Mesendoderm (in vitro differentiated cells): ENCODE measurements at regions not wholly inside any gene's neighbourhood (a gene's known extent, or its start where the extent isn't known, plus 50 kb on each side); places are given as distances from the start of the nearest gene placed in this dataset.

Source experiments
- DNase-seq: peaks from one replicate; pipeline ENCODE4 v3.0.0; 2013
- H2AK5ac ChIP-seq: 2 replicates; pipeline ENCODE4 v1.6.1; 2013; ENCODE audit warnings: low read length, inconsistent platforms
- H2BK120ac ChIP-seq: 2 replicates; pipeline ENCODE4 v1.6.1; 2013; ENCODE audit warnings: low read depth, mild to moderate bottlenecking, low read length, moderate library complexity, mixed read lengths
- H2BK15ac ChIP-seq: replicated peaks from 2 replicates; pipeline ENCODE4 v1.6.1; 2013; ENCODE audit warnings: low read depth, mild to moderate bottlenecking, moderate library complexity
- H2BK5ac ChIP-seq: 2 replicates; pipeline ENCODE4 v1.6.1; 2013; ENCODE audit warnings: low read length, inconsistent platforms
- H3K18ac ChIP-seq: 2 replicates; pipeline ENCODE4 v1.6.1; 2013; ENCODE audit warnings: mild to moderate bottlenecking, low read length, mixed read lengths
- H3K23ac ChIP-seq: one replicate; pipeline ENCODE4 v1.6.1; 2013; ENCODE audit warnings: low read length
- H3K27ac ChIP-seq: 2 replicates; pipeline ENCODE4 v1.5.1; 2013; ENCODE audit warnings: low read depth, mild to moderate bottlenecking, inconsistent platforms, low read length, moderate library complexity
- H3K27me3 ChIP-seq: 2 replicates; pipeline ENCODE4 v1.6.1; 2013; ENCODE audit warnings: low read length, control low read depth, mild to moderate bottlenecking, inconsistent platforms; ENCODE audit not compliant: insufficient read depth, poor library complexity
- H3K36me3 ChIP-seq: 2 replicates; pipeline ENCODE4 v1.6.1; 2013; ENCODE audit warnings: low read length, inconsistent platforms; ENCODE audit not compliant: control insufficient read depth, insufficient read depth
- H3K4ac ChIP-seq: one replicate; pipeline ENCODE4 v1.6.1; 2013; ENCODE audit warnings: low read depth, mild to moderate bottlenecking, low read length, moderate library complexity
- H3K4me1 ChIP-seq: 2 replicates; pipeline ENCODE4 v1.6.1; 2013; ENCODE audit warnings: low read depth, low read length, inconsistent platforms; ENCODE audit not compliant: control insufficient read depth
- H3K4me2 ChIP-seq: 2 replicates; pipeline ENCODE4 v1.6.1; 2013; ENCODE audit warnings: low read length
- H3K4me3 ChIP-seq: 2 replicates; pipeline ENCODE4 v1.5.1; 2013; ENCODE audit warnings: mild to moderate bottlenecking, low read length
- H3K56ac ChIP-seq: one replicate; pipeline ENCODE4 v1.6.1; 2013; ENCODE audit warnings: low read length
- H3K79me1 ChIP-seq: 2 replicates; pipeline ENCODE4 v1.6.1; 2013; ENCODE audit warnings: low read length, inconsistent platforms
- H3K79me2 ChIP-seq: 2 replicates; pipeline ENCODE4 v1.6.1; 2013; ENCODE audit warnings: mild to moderate bottlenecking, low read length; ENCODE audit not compliant: control insufficient read depth, insufficient read depth
- H3K9ac ChIP-seq: 2 replicates; pipeline ENCODE4 v1.6.1; 2013; ENCODE audit warnings: low read length, inconsistent platforms
- H4K5ac ChIP-seq: one replicate; pipeline ENCODE4 v1.6.1; 2013; ENCODE audit warnings: low read length
- H4K8ac ChIP-seq: one replicate; pipeline ENCODE4 v1.6.1; 2013; ENCODE audit warnings: low read depth, mild to moderate bottlenecking, control low read depth, low read length, moderate library complexity
- WGBS: extraction: QIAGEN DNeasy Blood & Tissue Kit; methylation state at CpG from one replicate; pipeline ENCODE4 v1.1.7; 2013; ENCODE audit warnings: low lambda C conversion rate, missing lambda C conversion rate; ENCODE audit not compliant: insufficient coverage; ENCODE audit errors: extremely low coverage; 5-methylcytosine and 5-hydroxymethylcytosine counted together

DNA sequence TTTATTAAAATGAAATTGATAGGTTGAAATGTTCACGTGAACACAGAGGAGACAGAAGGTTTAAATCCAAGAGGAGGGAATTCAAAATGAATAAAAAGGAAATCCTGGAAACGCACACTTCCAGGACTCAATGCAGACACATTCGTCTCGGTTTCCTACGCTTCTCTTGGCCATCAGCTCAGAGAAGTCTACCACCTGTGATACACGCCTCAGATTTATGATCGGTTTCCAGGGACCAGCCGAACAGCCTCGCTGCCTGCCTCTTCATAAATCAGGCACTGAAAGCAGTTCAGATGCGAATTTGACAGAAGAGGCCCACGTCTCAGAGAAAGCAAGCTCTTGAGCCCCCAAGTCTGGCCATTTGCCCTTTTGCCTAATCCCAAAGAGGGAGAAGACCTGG, 125.5 kb upstream of the IRX3 start:
- Histone ChIP-seq H3K4ac (no peak overlapping the region), H2BK120ac (no peak overlapping the region), H3K79me2 (no peaks in the 10 kb centered on the region), H3K56ac (peak overlapping the region; percentile 37), H2AK5ac (no peak overlapping the region), H2BK15ac (no peak overlapping the region), H3K27ac (no peak overlapping the region), H3K4me1 (peaks cover 4% of the 10 kb centered on the region), H3K4me3 (no peak overlapping the region), H3K9ac (no peak overlapping the region), H4K5ac (no peak overlapping the region), H3K18ac (no peak overlapping the region), H3K4me2 (no peak overlapping the region), H4K8ac (no peak overlapping the region), H3K79me1 (no peaks in the 10 kb centered on the region), H3K23ac (no peak overlapping the region), H3K27me3 (no peaks in the 10 kb centered on the region), H3K36me3 (no peaks in the 10 kb centered on the region), H2BK5ac (no peak overlapping the region)
- DNase-seq, result no peak
- no CpG with 5 or more reads among the region's 11 CpGs for WGBS

- H3K56ac ChIP-seq, result peak overlapping the region; percentile 77
- peaks cover 4% of the 10 kb centered on the region for H3K4me1 ChIP-seq
- no peak overlapping the region for H2BK15ac ChIP-seq
- WGBS, result no CpG with 5 or more reads among the region's 11 CpGs
- H4K5ac ChIP-seq, result no peak overlapping the region
- no peak overlapping the region for H3K4me3 ChIP-seq
- no peaks in the 10 kb centered on the region for H3K27me3 ChIP-seq
- H3K27ac ChIP-seq, result no peak overlapping the region
- H3K79me2 ChIP-seq, result no peaks in the 10 kb centered on the region
- no peak overlapping the region for H3K18ac ChIP-seq
- no peaks in the 10 kb centered on the region for H3K79me1 ChIP-seq
- DNase-seq, result peak; percentile 51
- H3K4me2 ChIP-seq, result no peak overlapping the region
- H3K36me3 ChIP-seq, result no peaks in the 10 kb centered on the region
- H3K9ac ChIP-seq, result peak overlapping the region; percentile 34
- no peak overlapping the region for H2AK5ac ChIP-seq
- no peak overlapping the region for H3K4ac ChIP-seq
- peak overlapping the region; percentile 39 for H2BK5ac ChIP-seq
- no peak overlapping the region for H3K23ac ChIP-seq
- H2BK120ac ChIP-seq, result no peak overlapping the region
- H4K8ac ChIP-seq, result no peak overlapping the region
Measured at GRCh38 chr16:54411544-54411943, 125.0 kb upstream of the IRX3 start.

GRCh38 chr16:54409982-54410381, 123.4 kb upstream of the IRX3 start:
- no CpG with 5 or more reads among the region's 8 CpGs for WGBS

DNA sequence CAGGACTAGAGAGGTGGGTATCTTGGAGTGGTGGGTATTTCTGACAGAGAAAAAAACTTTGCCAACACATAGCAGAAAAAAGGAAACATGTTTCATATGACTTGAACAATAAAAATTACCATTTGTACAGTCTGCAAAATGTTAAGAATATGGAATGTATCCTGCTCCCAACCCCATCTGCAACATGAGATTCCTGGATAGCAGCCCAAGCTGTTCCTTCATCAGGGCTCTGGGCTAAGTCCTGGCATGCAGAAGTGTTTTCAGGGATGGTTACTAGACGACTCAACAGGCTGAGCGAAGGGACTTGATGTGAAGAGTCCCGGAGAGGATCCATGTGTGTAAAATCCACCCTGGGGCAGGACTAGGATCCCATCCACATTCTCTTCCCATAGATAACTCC, 121.0 kb upstream of the IRX3 start:
- peaks cover 4% of the 10 kb centered on the region for H3K4me1 ChIP-seq
- no peak overlapping the region for H2AK5ac ChIP-seq
- H2BK120ac ChIP-seq, result no peak overlapping the region
- H3K79me2 ChIP-seq, result no peaks in the 10 kb centered on the region
- no peak overlapping the region for H3K56ac ChIP-seq
- H3K27ac ChIP-seq, result no peak overlapping the region
- no peaks in the 10 kb centered on the region for H3K27me3 ChIP-seq
- no peak overlapping the region for H3K4me3 ChIP-seq
- no peak overlapping the region for H4K8ac ChIP-seq
- no peak overlapping the region for H2BK15ac ChIP-seq
- no peak overlapping the region for H3K9ac ChIP-seq
- H3K4ac ChIP-seq, result no peak overlapping the region
- no peak overlapping the region for H2BK5ac ChIP-seq
- DNase-seq, result no peak
- H3K4me2 ChIP-seq, result no peak overlapping the region
- H4K5ac ChIP-seq, result no peak overlapping the region
- no CpG with 5 or more reads among the region's 3 CpGs for WGBS
- H3K79me1 ChIP-seq, result no peaks in the 10 kb centered on the region
- no peaks in the 10 kb centered on the region for H3K36me3 ChIP-seq
- no peak overlapping the region for H3K18ac ChIP-seq
- H3K23ac ChIP-seq, result no peak overlapping the region

More at GRCh38 chr16:54409982-54410381, 123.4 kb upstream of the IRX3 start:
- no peak overlapping the region for H4K5ac ChIP-seq
- no peaks in the 10 kb centered on the region for H3K27me3 ChIP-seq
- H2BK15ac ChIP-seq, result no peak overlapping the region
- no peak overlapping the region for H4K8ac ChIP-seq
- no peak overlapping the region for H2BK5ac ChIP-seq
- DNase-seq, result no peak
- H3K56ac ChIP-seq, result peak overlapping the region; percentile 62
- peaks cover 4% of the 10 kb centered on the region for H3K4me1 ChIP-seq
- H3K79me2 ChIP-seq, result no peaks in the 10 kb centered on the region
- H3K9ac ChIP-seq, result no peak overlapping the region
- no peak overlapping the region for H3K4me2 ChIP-seq
- no peak overlapping the region for H3K4ac ChIP-seq
- no peak overlapping the region for H3K23ac ChIP-seq
- H2BK120ac ChIP-seq, result no peak overlapping the region
- H3K4me3 ChIP-seq, result no peak overlapping the region
- H3K36me3 ChIP-seq, result no peaks in the 10 kb centered on the region
- H3K27ac ChIP-seq, result no peak overlapping the region
- H2AK5ac ChIP-seq, result no peak overlapping the region
- no peak overlapping the region for H3K18ac ChIP-seq
- no peaks in the 10 kb centered on the region for H3K79me1 ChIP-seq

DNA sequence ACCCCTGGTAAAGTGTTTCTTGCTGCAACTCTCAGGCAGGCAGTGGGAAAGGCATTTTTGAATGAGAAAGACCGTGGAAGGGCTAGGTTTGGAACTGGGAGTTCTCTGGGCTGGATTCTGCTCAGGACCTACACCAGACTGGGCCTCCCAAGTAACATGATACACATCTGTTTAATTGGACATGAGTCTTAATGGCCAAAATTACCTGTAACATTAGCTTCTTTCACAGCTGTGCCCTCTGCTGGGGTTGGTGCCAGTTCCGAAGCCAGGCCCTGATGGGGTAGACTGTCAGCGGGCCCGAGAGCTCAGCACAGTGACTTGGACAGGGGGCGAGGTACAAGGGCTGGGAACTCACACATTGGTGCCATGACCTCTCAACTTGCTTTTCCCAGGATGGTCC, 118.9 kb upstream of the IRX3 start:
- Histone ChIP-seq H4K8ac (no peak overlapping the region), H3K56ac (no peak overlapping the region), H3K4me1 (no peaks in the 10 kb centered on the region), H3K23ac (no peak overlapping the region), H4K5ac (no peak overlapping the region), H3K18ac (no peak overlapping the region), H3K36me3 (no peaks in the 10 kb centered on the region), H2BK120ac (no peak overlapping the region), H2AK5ac (no peak overlapping the region), H3K9ac (no peak overlapping the region), H3K4me2 (no peak overlapping the region), H3K27me3 (no peaks in the 10 kb centered on the region), H2BK5ac (no peak overlapping the region), H3K27ac (no peak overlapping the region), H3K4me3 (no peak overlapping the region), H3K4ac (no peak overlapping the region), H3K79me2 (no peaks in the 10 kb centered on the region), H3K79me1 (no peaks in the 10 kb centered on the region), H2BK15ac (no peak overlapping the region)
- no peak for DNase-seq
- no CpG with 5 or more reads among the region's 5 CpGs for WGBS

DNA sequence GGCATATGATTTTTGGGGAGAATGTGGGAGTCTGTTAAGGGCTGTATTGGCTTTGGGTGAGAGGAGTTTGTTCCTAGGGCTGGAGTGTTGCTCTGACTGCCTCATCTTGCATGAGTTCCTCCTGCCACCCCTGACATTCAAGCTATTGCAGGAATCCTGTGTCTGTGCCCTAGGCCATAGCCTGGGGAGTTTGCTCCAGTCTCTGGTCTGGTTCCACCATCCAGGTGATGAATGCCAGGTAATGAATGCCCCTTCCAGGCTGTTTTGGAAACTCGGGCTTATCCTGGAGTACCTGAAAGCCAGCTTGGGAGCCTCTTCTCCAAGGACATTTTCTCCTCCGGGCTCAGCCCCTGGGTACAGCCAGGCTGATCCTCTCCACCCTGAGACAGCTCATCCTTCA, 117.0 kb upstream of the IRX3 start:
- no peak overlapping the region for H3K23ac ChIP-seq
- H3K4ac ChIP-seq, result no peak overlapping the region
- DNase-seq, result no peak
- H3K56ac ChIP-seq, result no peak overlapping the region
- no peak overlapping the region for H2BK15ac ChIP-seq
- H2BK5ac ChIP-seq, result no peak overlapping the region
- no peak overlapping the region for H4K8ac ChIP-seq
- no peaks in the 10 kb centered on the region for H3K27me3 ChIP-seq
- no peaks in the 10 kb centered on the region for H3K36me3 ChIP-seq
- no peaks in the 10 kb centered on the region for H3K79me2 ChIP-seq
- H3K27ac ChIP-seq, result no peak overlapping the region
- H2AK5ac ChIP-seq, result no peak overlapping the region
- no peaks in the 10 kb centered on the region for H3K79me1 ChIP-seq
- H3K4me2 ChIP-seq, result no peak overlapping the region
- no peak overlapping the region for H4K5ac ChIP-seq
- no peak overlapping the region for H3K18ac ChIP-seq
- H3K4me3 ChIP-seq, result no peak overlapping the region
- no CpG with 5 or more reads among the region's 2 CpGs for WGBS
- no peak overlapping the region for H2BK120ac ChIP-seq
- no peaks in the 10 kb centered on the region for H3K4me1 ChIP-seq
- no peak overlapping the region for H3K9ac ChIP-seq
